GM06990 (cell line): ENCODE measurements at regions not wholly inside any gene's neighbourhood (a gene's known extent, or its start where the extent isn't known, plus 50 kb on each side); places are given as distances from the start of the nearest gene placed in this dataset.

Experiments used
- DNase-seq: peaks from one replicate; pipeline ENCODE4 v3.0.0-alpha.2; 2011; ENCODE audit not compliant: insufficient read length; ENCODE audit errors: extremely low read depth
- H3K27me3 ChIP-seq: replicated peaks from 2 replicates; pipeline ENCODE4 v1.6.0; 2011; ENCODE audit warnings: low read length; ENCODE audit not compliant: control insufficient read depth, insufficient read depth
- H3K36me3 ChIP-seq: 2 replicates; pipeline ENCODE4 v1.5.1; 2011; ENCODE audit warnings: low read length; ENCODE audit not compliant: control insufficient read depth, insufficient read depth
- H3K4me3 ChIP-seq: replicated peaks from 2 replicates; pipeline ENCODE4 v1.5.1; 2011; ENCODE audit warnings: low read depth, mild to moderate bottlenecking, control low read depth, low read length
- CTCF ChIP-seq: IDR thresholded peaks from 2 replicates; pipeline ENCODE4 v1.5.1; 2011; ENCODE audit warnings: low read length, control low read depth, mild to moderate bottlenecking, inconsistent platforms; ENCODE audit not compliant: insufficient read depth, poor library complexity, severe bottlenecking

- Histone ChIP-seq H3K4me3 (no peak overlapping the region), H3K27me3 (no peaks in the 10 kb centered on the region), H3K36me3 (no peaks in the 10 kb centered on the region)
- TF ChIP-seq CTCF, result no peak
- no peak for DNase-seq
Observed at GRCh38 chr9:22739712-22740111, 293.1 kb downstream of the DMRTA1 start.

- H3K36me3 ChIP-seq, result no peaks in the 10 kb centered on the region
- no peaks in the 10 kb centered on the region for H3K27me3 ChIP-seq
- H3K4me3 ChIP-seq, result no peak overlapping the region
- DNase-seq, result no peak
- TF ChIP-seq CTCF, result no peak
Observed at GRCh38 chr9:22740781-22741180, 294.2 kb downstream of the DMRTA1 start.

GRCh38 chr9:22742401-22742800 is 295.8 kb downstream of the DMRTA1 start:
- H3K27me3 ChIP-seq, result no peaks in the 10 kb centered on the region
- no peak for TF ChIP-seq CTCF
- DNase-seq, result no peak

GRCh38 chr9:22773501-22774220 is 327.0 kb downstream of the DMRTA1 start:
- DNase-seq, result no peak
- H3K36me3 ChIP-seq, result no peaks in the 10 kb centered on the region
- no peaks in the 10 kb centered on the region for H3K27me3 ChIP-seq
- no peak for TF ChIP-seq CTCF
- no peak overlapping the region for H3K4me3 ChIP-seq

More at GRCh38 chr9:22742401-22742800, 295.8 kb downstream of the DMRTA1 start:
- Histone ChIP-seq H3K4me3 (no peak overlapping the region), H3K36me3 (no peaks in the 10 kb centered on the region)

- no peak for DNase-seq
- TF ChIP-seq CTCF, result no peak
- H3K36me3 ChIP-seq, result no peaks in the 10 kb centered on the region
- H3K4me3 ChIP-seq, result no peak overlapping the region
- H3K27me3 ChIP-seq, result no peaks in the 10 kb centered on the region
Observed at GRCh38 chr9:22790329-22790728, 343.7 kb downstream of the DMRTA1 start.

GRCh38 chr9:22808876-22809275 is 362.3 kb downstream of the DMRTA1 start:
- DNase-seq, result no peak
- H3K36me3 ChIP-seq, result no peaks in the 10 kb centered on the region
- H3K4me3 ChIP-seq, result no peak overlapping the region
- no peak for TF ChIP-seq CTCF
- no peaks in the 10 kb centered on the region for H3K27me3 ChIP-seq
